HG03135 (cell line): ENCODE measurements at regions not wholly inside any gene's neighbourhood (a gene's known extent, or its start where the extent isn't known, plus 50 kb on each side); places are given as distances from the start of the nearest gene placed in this dataset.
"Not testable (repeated sequence)": the region's sequence is repeated elsewhere in the genome, so short reads cannot be mapped to it uniquely, and the experiment has no call there.

Source experiments
- ATAC-seq: cut with Tn5 transposase; IDR thresholded peaks from one replicate; pipeline ENCODE4 v1.9.1; 2021; ENCODE audit warnings: mild to moderate bottlenecking, moderate library complexity; ENCODE audit not compliant: unreplicated experiment

DNA sequence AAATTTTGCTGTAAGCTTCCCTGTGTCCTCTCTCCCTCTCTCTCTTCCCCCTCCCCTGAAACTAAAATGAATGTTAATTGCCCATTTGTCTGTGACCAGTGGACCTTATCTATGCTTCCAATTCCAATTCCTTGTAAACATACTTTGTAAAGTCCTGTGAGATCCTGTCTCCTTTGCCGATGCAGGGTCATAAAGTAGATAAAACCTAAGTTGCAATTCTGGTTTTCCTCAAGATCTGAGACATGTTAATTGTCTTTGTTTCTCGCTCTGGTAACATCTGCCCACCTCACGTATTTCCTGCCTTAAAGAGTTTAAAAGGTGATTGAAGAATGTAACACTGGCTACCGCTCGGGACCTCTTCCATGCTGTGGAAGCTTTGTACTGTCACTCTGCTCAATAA, 2503.4 kb downstream of the ARAP2 start:
- ATAC-seq, result not testable (repeated sequence)

DNA sequence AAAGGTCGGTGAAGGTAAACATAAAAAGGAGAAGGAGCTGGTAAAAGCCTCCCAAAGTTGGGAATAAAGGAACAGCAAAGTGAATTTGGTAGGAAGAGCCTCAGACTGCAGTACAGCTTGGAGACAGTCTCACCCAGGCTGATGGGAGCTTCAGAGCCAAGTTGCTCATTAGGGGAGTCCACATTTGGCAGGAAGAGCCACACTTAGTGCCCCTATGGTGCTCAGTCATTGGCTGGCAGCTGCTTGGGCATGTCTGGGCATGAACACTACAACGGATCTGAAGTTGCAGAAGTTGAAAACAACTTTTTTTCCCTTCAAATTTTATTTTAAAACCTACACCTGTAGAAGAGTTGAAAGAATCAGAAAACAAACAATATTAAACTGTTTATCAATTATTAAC, 2497.3 kb downstream of the ARAP2 start:
- no peak for ATAC-seq

DNA sequence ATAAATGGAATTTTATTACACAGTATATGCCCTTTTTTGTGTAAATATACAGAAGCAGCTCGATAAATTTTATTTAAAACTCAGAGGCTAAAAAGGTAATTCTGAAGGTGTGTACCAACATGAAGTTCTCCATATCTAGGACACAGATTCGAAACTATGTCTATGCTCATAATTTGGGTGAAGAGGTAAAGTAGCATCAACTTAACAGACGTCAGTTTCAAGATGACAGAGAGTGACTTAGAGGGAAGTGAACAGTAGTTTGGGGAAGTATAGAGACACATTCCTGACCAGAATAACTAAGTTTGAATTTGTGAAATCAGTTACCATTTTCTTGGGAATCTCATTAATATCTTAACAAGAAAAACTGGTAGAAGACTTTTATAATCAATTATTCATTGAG, 2493.3 kb downstream of the ARAP2 start:
- no peak for ATAC-seq

- no peak for ATAC-seq
Observed at GRCh38 chr4:33772582-33772981, 2471.7 kb downstream of the ARAP2 start.

DNA sequence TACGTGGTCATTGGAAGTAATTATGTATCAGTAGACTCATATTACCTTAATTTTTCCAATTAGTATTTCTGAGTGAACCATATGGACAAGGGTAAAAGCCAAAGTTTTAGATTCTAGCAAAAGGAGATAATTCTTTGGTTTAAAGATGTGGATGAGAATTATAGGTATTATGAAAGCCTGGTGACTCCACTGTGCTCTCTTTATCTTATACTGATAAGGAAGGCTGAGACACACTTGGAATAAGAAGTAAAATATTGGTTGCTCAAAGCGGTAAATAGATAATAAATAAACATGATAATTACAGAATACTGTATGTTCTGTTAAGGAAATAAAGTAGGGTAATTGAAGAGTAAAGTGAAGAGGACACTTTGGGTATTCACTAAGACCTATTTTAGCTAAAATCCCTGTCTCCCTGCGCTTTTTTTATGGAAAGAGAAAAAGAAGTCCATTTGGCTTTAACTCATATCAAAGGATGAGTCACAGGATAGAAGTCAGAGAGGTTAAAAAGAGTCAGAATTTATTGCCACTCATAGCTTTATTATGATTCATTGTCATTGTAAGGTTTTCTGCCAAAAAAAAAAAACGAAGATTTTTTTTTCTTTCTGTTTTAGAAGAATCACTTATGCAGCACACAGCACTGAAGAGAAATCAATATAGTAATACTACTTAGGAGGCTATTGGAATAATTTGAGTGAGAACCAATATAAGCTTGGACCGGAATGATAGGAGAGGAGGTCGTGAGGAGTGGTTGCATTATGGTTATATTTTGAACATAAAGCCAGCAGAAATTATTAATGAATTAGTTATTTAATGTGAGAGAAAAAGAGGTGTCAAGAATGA, 2463.1 kb downstream of the ARAP2 start:
- no peak for ATAC-seq

- no peak for ATAC-seq
Observed at GRCh38 chr4:33785843-33786242, 2458.5 kb downstream of the ARAP2 start.

DNA sequence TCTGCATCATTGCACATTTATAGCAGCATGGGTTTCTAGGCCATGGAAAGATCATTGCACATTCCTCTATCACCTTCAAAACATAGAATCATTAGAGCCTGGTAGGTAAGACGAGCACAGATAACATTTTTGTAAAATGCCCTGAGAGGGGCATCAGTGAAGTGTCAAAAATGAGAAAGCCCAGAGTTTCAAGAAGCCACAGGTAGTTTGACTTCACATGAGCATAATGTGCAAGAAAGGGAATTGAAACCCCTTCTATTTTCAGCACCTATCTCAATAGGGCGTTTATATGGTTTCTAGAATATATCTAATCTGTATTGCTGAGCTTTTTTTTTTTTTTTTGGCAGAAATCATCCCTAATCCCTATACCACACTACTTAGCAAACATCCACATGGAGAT, 2441.7 kb downstream of the ARAP2 start:
- ATAC-seq, result no peak

- no peak for ATAC-seq
Observed at GRCh38 chr4:33825685-33826084, 2418.6 kb downstream of the ARAP2 start.

- ATAC-seq, result not testable (repeated sequence)
Observed at GRCh38 chr4:33829356-33829755, 2415.0 kb downstream of the ARAP2 start.

GRCh38 chr4:33831442-33832066, 2412.8 kb downstream of the ARAP2 start:
- no peak for ATAC-seq

DNA sequence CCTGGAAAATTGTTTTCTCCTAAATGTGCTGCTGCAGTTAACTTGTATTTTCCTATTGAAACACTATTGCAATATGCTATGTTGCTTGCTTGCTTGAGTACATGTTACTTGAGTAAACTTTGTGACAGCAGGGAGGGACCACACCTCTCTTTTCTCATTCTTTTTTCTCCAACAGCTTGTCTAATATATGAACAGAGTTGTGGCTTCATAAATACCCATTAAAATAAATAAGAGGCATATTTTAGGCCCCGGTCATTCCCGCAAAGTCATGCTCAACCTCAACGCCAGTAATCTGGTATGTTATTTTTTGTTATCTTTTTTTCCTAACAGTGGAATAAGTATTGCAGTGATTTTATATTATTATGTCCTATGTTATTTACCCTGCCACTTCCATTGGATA, 2408.6 kb downstream of the ARAP2 start:
- not testable (repeated sequence) for ATAC-seq

DNA sequence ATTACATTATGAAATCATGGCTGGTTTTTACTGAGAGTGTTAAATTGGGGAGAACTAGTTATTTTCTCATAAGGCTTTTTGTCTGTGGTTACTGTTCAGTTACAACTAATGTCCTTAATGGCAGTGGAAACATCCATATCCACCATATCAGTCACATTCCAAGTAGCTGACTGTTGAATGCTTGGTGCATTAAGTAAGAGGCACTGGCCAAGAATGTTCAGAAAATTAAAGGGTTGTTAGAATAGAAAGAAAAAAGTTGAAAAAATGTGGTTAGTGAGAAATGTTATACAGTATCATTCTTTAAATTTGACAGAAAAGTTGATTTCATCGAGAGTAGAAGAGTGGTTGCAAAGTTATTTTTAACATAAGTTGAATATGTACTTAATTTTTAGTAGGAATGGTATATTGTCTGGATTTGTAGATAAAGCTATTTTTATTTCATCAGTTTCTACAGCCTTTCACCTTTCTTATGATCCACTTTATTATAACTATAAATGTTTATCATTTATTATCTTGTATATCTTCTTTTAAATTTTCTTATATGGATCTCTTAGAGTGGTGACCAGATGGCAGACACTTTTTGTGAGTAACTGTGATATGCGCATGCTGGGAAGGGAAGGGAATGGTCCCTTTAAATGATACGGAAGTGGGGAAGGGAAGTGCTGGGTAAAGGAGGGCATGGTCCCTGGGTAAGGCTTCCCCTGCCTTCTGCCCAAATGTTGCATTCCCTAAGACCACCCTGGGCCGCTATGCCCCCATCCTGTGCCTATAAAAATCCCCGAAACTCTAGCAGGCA, 2407.1 kb downstream of the ARAP2 start:
- no peak for ATAC-seq

DNA sequence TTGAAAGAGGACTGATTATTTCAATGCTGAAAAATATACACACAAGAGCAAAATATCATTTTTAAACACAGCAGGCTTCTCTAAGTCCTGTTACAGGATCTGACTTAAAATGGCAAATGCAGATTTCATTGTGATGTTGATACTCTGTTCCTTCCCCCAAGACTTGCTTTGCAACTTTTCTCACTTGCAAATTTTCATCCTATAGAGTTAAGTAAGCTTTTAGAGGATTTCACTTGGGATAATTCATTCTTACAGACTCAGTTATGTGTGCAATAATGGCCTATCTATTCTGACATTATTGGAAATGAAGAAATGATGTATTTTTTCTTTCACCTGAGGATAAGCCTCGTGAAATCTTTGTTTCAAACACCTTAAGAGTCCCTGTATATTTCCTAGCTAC, 2403.2 kb downstream of the ARAP2 start:
- ATAC-seq, result no peak

DNA sequence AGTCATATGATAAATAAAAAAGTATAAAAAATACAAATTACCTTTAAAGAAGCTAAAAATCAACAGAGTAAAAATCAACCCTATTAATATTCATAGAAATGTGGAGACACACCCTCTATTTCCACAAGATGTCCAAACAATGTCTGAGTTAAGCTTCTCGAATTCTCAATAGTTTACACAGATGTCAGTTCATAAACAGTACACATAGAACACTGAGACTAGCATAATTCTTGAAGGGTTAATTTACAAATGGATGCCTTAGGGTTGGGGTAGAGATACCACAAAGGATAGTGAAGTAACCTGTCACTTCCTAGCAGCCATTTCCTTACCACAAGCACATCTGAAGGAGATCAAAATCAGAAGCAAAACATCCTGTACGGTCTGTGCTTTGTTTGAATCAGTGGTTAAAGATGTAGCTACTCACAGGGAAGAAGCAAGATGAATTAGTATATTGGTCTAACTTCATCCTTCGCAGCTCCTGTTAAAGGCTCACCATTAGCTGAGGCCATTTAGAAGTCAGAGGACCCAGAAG, 2393.9 kb downstream of the ARAP2 start:
- no peak for ATAC-seq

- ATAC-seq, result not testable (repeated sequence)
Observed at GRCh38 chr4:33853670-33854069, 2390.6 kb downstream of the ARAP2 start.

GRCh38 chr4:33864290-33864859, 2379.9 kb downstream of the ARAP2 start:
- no peak for ATAC-seq

DNA sequence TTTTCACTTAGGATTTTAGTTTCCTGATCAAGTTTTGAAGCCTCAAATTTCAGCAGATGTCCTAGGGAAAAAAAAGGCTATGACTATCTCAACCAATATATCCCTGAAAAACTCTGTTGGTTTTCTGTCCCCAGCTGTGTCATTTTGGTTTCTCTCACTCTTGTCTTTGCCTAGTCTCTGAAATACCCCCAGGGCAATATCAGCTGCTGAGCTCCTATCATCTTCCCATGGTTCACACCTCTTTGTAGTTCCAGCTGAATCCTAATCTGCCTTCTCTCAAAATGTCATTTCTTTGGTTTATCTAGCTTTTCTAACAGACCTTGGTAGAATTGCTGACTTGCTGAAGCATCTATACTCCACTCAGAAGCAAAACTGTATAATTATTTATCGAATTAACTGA, 2370.5 kb downstream of the ARAP2 start:
- no peak for ATAC-seq

GRCh38 chr4:33878710-33879109, 2365.6 kb downstream of the ARAP2 start:
- ATAC-seq, result no peak

- ATAC-seq, result no peak
Observed at GRCh38 chr4:33881176-33881575, 2363.1 kb downstream of the ARAP2 start.

- no peak for ATAC-seq
Observed at GRCh38 chr4:33882246-33882990, 2361.9 kb downstream of the ARAP2 start.
